Lower leg skin (tissue), 4 donors: ENCODE measurements at regions not wholly inside any gene's neighbourhood (a gene's known extent, or its start where the extent isn't known, plus 50 kb on each side); places are given as distances from the start of the nearest gene placed in this dataset.

ENCODE experiments used
- DNase-seq, 2 donors: peaks; one replicate each; pipeline ENCODE4 v3.0.0-alpha.2; 2019; ENCODE audit warnings: low spot score in 2 of 2
- H3K4me3 ChIP-seq: fragments of 200-600 bp; sonication (generic); 2 replicates; pipeline ENCODE4 v1.5.1; 2017; ENCODE audit warnings: mild to moderate bottlenecking, low read depth; ENCODE audit not compliant: poor library complexity, severe bottlenecking
- POLR2A ChIP-seq, 2 donors: fragments of 450-650 bp; IDR thresholded peaks; one replicate each; pipeline ENCODE4 v1.6.1; 2016 to 2017; ENCODE audit warnings: antibody characterized with exemption in 2 of 2, mild to moderate bottlenecking in 1 of 2, moderate library complexity in 1 of 2
- WGBS, 2 donors: methylation state at CpG; one replicate each; pipeline ENCODE4 v1.1.5; 2018; 5-methylcytosine and 5-hydroxymethylcytosine counted together
- intact Hi-C: fragments of 100-400 bp; cut with DNase I; formaldehyde crosslinking; loops from one replicate; pipeline ENCODE4 v1.15.0; 2023; ENCODE audit warnings: low total_unique reads
- TF ChIP-seq, protein P1 (sequence below), 3 donors: fragments of 450-650 bp; IDR thresholded peaks; one replicate each; pipeline ENCODE4 v1.5.1; 2016; ENCODE audit warnings: antibody characterized with exemption in 3 of 3, mild to moderate bottlenecking in 3 of 3, moderate library complexity in 2 of 3

DNA sequence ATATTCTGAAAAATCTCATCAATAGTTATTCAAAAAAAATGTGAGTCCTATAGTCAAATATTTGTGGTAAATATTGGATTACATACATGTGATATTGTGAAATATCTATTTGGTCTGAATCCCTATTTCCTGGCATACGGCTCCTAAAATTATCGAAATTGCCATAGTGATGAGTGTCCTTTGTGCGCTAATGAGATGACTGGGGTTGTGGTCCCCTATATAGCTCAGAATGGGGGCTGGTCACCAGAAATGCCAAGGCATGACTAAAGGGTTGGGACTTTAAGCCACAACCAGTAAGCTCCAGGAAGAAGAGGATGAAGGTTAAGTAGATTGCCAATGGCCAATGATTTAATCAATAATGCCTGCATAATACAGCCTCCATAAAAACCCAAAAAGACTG lies 610.2 kb upstream of the CHRM3 start:
- no peak for TF ChIP-seq POLR2A (IDR thresholded peaks at IDR 0.05)
- TF ChIP-seq, protein P1, sequence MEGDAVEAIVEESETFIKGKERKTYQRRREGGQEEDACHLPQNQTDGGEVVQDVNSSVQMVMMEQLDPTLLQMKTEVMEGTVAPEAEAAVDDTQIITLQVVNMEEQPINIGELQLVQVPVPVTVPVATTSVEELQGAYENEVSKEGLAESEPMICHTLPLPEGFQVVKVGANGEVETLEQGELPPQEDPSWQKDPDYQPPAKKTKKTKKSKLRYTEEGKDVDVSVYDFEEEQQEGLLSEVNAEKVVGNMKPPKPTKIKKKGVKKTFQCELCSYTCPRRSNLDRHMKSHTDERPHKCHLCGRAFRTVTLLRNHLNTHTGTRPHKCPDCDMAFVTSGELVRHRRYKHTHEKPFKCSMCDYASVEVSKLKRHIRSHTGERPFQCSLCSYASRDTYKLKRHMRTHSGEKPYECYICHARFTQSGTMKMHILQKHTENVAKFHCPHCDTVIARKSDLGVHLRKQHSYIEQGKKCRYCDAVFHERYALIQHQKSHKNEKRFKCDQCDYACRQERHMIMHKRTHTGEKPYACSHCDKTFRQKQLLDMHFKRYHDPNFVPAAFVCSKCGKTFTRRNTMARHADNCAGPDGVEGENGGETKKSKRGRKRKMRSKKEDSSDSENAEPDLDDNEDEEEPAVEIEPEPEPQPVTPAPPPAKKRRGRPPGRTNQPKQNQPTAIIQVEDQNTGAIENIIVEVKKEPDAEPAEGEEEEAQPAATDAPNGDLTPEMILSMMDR (IDR thresholded peaks at IDR 0.05): no peak
- H3K4me3 ChIP-seq: no peak overlapping the region
- no peak for DNase-seq
- intact Hi-C loops: no loop called here
- WGBS, 2 donors: 92 to 94% methylated on average over 3 of the region's 3 CpGs

DNA sequence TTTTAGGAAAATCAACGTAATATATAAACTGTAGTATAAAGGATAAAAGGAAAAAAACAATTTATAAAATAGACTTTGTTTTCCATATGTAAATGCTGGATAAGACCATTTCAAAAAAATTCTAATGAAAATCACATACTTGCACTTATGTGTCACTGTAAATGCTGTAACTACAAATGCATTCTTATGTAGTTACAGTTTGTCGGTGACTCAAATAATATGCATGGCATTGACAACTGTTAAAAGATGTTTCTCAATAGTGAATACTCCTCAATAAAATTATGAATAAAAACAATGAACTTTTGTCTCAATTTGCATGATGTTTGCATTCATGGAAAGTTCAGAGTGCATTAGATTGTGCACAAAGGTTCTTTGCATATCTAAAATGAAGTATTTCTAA lies 614.0 kb upstream of the CHRM3 start:
- WGBS, 2 donors: 81 to 87% methylated on average over 2 of the region's 2 CpGs
- no peak for TF ChIP-seq POLR2A (IDR thresholded peaks at IDR 0.05)
- TF ChIP-seq, protein P1 (IDR thresholded peaks at IDR 0.05): no peak
- intact Hi-C loops: no loop called here

DNA sequence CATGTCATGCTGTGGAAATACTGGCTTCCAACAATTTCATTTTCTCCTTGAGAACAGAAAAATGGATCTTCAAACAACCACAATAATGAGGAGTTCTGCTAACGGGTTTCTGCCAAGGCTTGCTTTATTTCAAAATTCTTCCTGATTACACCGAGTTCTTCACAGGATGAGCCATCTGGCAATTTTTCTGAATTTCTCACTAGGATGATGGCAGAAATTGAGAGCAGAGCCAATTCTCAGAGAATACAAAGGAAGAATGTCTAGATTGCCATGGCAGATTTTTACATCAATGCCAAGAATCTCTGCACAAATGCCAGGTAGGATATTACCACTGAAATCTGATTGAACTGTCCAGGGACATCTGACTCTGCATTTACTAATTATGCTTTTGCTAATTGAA lies 619.0 kb upstream of the CHRM3 start:
- H3K4me3 ChIP-seq: no peak overlapping the region
- 44 to 52% methylated on average over 2 of the region's 2 CpGs for WGBS, 2 donors
- intact Hi-C loops: no loop called here
- TF ChIP-seq, protein P1 (IDR thresholded peaks at IDR 0.05): no peak
- no peak for TF ChIP-seq POLR2A (IDR thresholded peaks at IDR 0.05)
- DNase-seq: no peak

More for the DNA sequence above, 614.0 kb upstream of the CHRM3 start:
- no peak overlapping the region for H3K4me3 ChIP-seq
- DNase-seq: no peak

DNA sequence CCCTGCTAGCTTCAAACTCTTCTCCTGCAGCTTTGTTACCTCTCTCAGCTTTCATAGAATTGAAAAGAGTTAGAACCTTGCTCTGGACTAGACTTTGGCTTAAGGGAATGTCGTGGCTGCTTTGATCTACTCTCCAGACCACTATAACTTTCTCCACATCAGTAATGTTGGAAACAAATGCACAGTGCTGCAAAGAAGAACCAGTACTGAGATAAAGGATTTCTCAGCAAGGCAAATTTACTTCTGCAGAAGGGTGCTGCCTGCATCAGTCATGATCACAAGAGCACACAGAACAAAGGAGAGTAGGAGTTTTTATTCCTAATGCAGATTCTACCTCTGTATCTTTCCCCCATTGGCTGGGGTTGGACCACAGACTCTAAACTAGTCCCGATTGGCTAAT lies 621.6 kb upstream of the CHRM3 start:
- 51 to 75% methylated on average over 2 of the region's 2 CpGs for WGBS, 2 donors
- TF ChIP-seq, protein P1 (IDR thresholded peaks at IDR 0.05): no peak
- DNase-seq: no peak
- no peak overlapping the region for H3K4me3 ChIP-seq
- intact Hi-C loops: no loop called here

DNA sequence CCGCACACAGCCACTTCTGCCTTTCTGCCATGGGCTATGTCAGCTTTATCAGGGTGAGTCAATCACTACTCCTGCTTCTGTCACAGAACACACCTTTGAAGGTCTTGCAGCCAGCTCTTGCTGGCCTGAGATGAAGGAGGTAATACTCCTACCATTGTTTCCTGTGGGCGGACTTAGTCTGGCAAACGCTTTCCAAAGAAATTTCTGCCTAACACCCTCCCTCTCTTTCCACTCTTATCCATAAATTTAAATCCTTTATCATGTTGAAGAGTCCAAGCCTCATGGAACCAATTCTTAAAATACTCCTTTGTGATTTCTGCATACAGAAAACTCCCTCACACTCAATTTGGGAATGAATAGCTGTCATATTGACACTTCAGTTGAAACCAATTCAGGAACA lies 633.1 kb upstream of the CHRM3 start:
- intact Hi-C loops: no loop called here
- 43 to 48% methylated on average over 3 of the region's 3 CpGs for WGBS, 2 donors
- DNase-seq: no peak
- TF ChIP-seq POLR2A (IDR thresholded peaks at IDR 0.05): no peak
- TF ChIP-seq, protein P1 (IDR thresholded peaks at IDR 0.05): no peak
- H3K4me3 ChIP-seq: no peak overlapping the region

DNA sequence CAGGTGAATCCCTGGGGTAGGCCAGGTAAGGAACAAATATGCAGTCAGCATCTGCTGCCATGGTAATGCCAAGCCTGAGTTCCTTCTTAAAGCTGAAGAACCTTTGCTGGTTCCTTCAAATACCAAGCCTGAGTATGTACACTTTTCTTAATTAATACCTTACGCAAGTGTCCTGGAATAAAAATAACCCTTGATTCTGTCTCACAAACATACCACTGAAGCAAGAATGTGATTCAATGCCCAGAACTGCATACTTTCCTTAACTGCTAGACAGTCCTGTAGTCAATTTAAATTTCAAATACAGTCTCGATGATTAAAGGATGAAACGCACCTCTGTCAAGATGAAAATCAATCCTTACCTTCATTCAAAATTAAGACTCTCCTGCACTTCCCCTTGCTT lies 634.0 kb upstream of the CHRM3 start:
- intact Hi-C loops: no loop called here
- WGBS, 2 donors: 77 to 84% methylated on average over 3 of the region's 3 CpGs
- TF ChIP-seq, protein P1 (IDR thresholded peaks at IDR 0.05): no peak
- no peak for TF ChIP-seq POLR2A (IDR thresholded peaks at IDR 0.05)
- no peak overlapping the region for H3K4me3 ChIP-seq
- DNase-seq: no peak
